ENCODE measurements at regions not wholly inside any gene's neighbourhood (a gene's known extent, or its start where the extent isn't known, plus 50 kb on each side); places are given as distances from the start of the nearest gene placed in this dataset.

DNA sequence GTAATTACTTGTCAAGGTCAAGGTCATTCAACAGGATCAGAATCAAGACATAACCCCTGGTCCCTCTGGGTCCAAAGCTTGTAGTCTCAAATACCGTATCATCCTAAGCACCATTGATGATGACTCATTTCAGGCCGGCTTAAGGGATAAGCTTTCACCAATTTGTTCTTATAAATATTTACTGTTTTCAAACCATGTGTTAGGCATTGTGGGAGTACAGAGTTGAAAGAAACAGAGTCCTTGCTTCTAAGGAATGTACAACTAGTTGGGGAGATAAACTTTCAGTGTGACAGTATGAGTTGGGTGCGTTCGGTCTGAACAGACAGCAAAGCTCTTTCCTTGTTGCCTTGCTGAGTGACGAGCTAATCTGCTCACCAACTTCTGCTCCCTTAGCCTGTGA is 183.5 kb upstream of the MAF start:
- no peak overlapping the region for H3K4me3 Mint-ChIP-seq (ENCODE audit: unreplicated experiment)
- peaks cover 4% of the 10 kb centered on the region for H3K27me3 Mint-ChIP-seq (ENCODE audit: unreplicated experiment)
- H3K36me3 Mint-ChIP-seq (ENCODE audit: unreplicated experiment): no peaks in the 10 kb centered on the region
- no peaks in the 10 kb centered on the region for H3K4me1 Mint-ChIP-seq (ENCODE audit: unreplicated experiment)
- DNase-seq (ENCODE audit: extremely low spot score, unreplicated experiment): no peak
- no peaks in the 10 kb centered on the region for H3K9me3 Mint-ChIP-seq (ENCODE audit: unreplicated experiment)
- TF ChIP-seq, protein P1, sequence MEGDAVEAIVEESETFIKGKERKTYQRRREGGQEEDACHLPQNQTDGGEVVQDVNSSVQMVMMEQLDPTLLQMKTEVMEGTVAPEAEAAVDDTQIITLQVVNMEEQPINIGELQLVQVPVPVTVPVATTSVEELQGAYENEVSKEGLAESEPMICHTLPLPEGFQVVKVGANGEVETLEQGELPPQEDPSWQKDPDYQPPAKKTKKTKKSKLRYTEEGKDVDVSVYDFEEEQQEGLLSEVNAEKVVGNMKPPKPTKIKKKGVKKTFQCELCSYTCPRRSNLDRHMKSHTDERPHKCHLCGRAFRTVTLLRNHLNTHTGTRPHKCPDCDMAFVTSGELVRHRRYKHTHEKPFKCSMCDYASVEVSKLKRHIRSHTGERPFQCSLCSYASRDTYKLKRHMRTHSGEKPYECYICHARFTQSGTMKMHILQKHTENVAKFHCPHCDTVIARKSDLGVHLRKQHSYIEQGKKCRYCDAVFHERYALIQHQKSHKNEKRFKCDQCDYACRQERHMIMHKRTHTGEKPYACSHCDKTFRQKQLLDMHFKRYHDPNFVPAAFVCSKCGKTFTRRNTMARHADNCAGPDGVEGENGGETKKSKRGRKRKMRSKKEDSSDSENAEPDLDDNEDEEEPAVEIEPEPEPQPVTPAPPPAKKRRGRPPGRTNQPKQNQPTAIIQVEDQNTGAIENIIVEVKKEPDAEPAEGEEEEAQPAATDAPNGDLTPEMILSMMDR (IDR thresholded peaks at IDR 0.05): no peak
- H3K27ac Mint-ChIP-seq (ENCODE audit: unreplicated experiment): no peak overlapping the region

DNA sequence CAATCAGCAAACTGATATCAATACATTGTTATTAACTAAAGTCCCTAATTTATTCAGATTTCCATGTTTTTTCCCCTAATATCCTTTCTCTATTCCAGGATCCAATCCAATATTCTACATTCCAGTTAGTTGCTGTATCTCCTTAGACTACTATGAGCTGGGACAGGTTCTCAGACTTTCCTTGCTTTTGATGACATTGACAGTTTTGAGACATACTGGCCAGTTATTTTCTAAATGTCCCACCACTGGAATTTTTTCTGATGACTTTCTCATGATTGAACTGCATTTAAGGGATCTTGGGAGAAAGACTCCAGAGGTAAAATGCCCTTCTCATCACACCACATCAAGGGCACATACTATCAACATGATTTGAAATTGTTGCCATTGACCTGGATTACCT is 177.1 kb upstream of the MAF start:
- DNase-seq (ENCODE audit: extremely low spot score, unreplicated experiment): no peak
- TF ChIP-seq, protein P1 (IDR thresholded peaks at IDR 0.05): no peak
- Mint-ChIP-seq H3K27me3 (ENCODE audit: unreplicated experiment) (no peaks in the 10 kb centered on the region), H3K9me3 (ENCODE audit: unreplicated experiment) (no peaks in the 10 kb centered on the region), H3K4me3 (ENCODE audit: unreplicated experiment) (no peak overlapping the region), H3K4me1 (ENCODE audit: unreplicated experiment) (peaks cover 9% of the 10 kb centered on the region), H3K36me3 (ENCODE audit: unreplicated experiment) (no peaks in the 10 kb centered on the region), H3K27ac (ENCODE audit: unreplicated experiment) (no peak overlapping the region)

GRCh38 chr16:79776243-79776847 is 175.8 kb upstream of the MAF start:
- Mint-ChIP-seq H3K27ac (ENCODE audit: unreplicated experiment) (peak overlapping the region; percentile 6), H3K4me3 (ENCODE audit: unreplicated experiment) (no peak overlapping the region)

GRCh38 chr16:79772784-79773183 is 172.2 kb upstream of the MAF start:
- H3K4me1 Mint-ChIP-seq (ENCODE audit: unreplicated experiment): peaks cover 40% of the 10 kb centered on the region
- H3K36me3 Mint-ChIP-seq (ENCODE audit: unreplicated experiment): no peaks in the 10 kb centered on the region
- TF ChIP-seq, protein P1 (IDR thresholded peaks at IDR 0.05): no peak
- no peak for DNase-seq (ENCODE audit: extremely low spot score, unreplicated experiment)
- H3K9me3 Mint-ChIP-seq (ENCODE audit: unreplicated experiment): no peaks in the 10 kb centered on the region
- H3K4me3 Mint-ChIP-seq (ENCODE audit: unreplicated experiment): no peak overlapping the region
- no peak overlapping the region for H3K27ac Mint-ChIP-seq (ENCODE audit: unreplicated experiment)
- no peaks in the 10 kb centered on the region for H3K27me3 Mint-ChIP-seq (ENCODE audit: unreplicated experiment)

More at GRCh38 chr16:79776243-79776847, 175.8 kb upstream of the MAF start:
- Mint-ChIP-seq H3K9me3 (ENCODE audit: unreplicated experiment) (no peaks in the 10 kb centered on the region), H3K36me3 (ENCODE audit: unreplicated experiment) (no peaks in the 10 kb centered on the region), H3K27me3 (ENCODE audit: unreplicated experiment) (no peaks in the 10 kb centered on the region), H3K4me1 (ENCODE audit: unreplicated experiment) (peaks cover 9% of the 10 kb centered on the region)
- TF ChIP-seq, protein P1 (IDR thresholded peaks at IDR 0.05): peak; percentile 39
- no peak for DNase-seq (ENCODE audit: extremely low spot score, unreplicated experiment)

GRCh38 chr16:79772048-79772447 is 171.5 kb upstream of the MAF start:
- no peak overlapping the region for H3K4me3 Mint-ChIP-seq (ENCODE audit: unreplicated experiment)

More at GRCh38 chr16:79772048-79772447, 171.5 kb upstream of the MAF start:
- Mint-ChIP-seq H3K9me3 (ENCODE audit: unreplicated experiment) (no peaks in the 10 kb centered on the region), H3K27ac (ENCODE audit: unreplicated experiment) (no peak overlapping the region), H3K27me3 (ENCODE audit: unreplicated experiment) (no peaks in the 10 kb centered on the region), H3K4me1 (ENCODE audit: unreplicated experiment) (peaks cover 46% of the 10 kb centered on the region), H3K36me3 (ENCODE audit: unreplicated experiment) (no peaks in the 10 kb centered on the region)
- TF ChIP-seq, protein P1 (IDR thresholded peaks at IDR 0.05): no peak
- DNase-seq (ENCODE audit: extremely low spot score, unreplicated experiment): no peak

All from osteocyte (in vitro differentiated cells).